ENCODE measurements at regions not wholly inside any gene's neighbourhood (a gene's known extent, or its start where the extent isn't known, plus 50 kb on each side); places are given as distances from the start of the nearest gene placed in this dataset.

DNA sequence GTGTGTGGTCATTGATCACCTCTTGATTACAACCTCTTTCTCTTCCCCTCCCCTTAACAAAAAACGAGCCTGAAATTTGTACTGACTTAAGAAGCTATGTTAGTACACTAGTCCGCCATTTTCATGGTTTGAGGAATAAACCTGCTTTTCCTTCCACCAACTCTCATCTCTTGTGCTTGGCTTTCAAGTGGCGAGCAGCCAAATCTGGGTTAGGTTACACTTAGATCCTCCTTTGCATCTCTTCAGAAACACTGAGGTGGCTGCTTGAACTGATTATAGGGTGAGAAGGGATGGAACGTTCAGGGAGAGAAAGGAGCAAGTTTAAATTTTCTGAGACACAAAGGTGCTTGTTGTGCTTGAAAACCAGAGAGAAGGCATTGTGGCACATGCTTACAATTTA, 2171.4 kb downstream of the LRRC4C start:
- Histone ChIP-seq H3K27ac (ENCODE audit: low read length) (no peak overlapping the region), H2AFZ (ENCODE audit: low read depth, low read length) (no peak overlapping the region), H3K36me3 (ENCODE audit: insufficient read depth, low read length) (no peaks in the 10 kb centered on the region), H4K20me1 (ENCODE audit: insufficient read depth) (no peaks in the 10 kb centered on the region), H3K9me2 (ENCODE audit: insufficient read depth, low read length) (no peaks in the 10 kb centered on the region), H3F3A (ENCODE audit: insufficient read depth, low read length, poor library complexity, severe bottlenecking) (no peaks in the 10 kb centered on the region), H3K9me3 (ENCODE audit: low read length) (no peaks in the 10 kb centered on the region), H3K4me2 (ENCODE audit: low read length) (no peak overlapping the region), H3K9ac (ENCODE audit: low read length) (no peak overlapping the region), H3K27me3 (ENCODE audit: insufficient read depth, low read depth, low read length) (no peaks in the 10 kb centered on the region), H3K79me2 (replicated peaks; ENCODE audit: insufficient read depth, low read length) (no peaks in the 10 kb centered on the region), H3K4me3 (ENCODE audit: low read length) (no peak overlapping the region)
- TF ChIP-seq TAF1 (IDR thresholded peaks at IDR 0.05; ENCODE audit: low read depth) (no peak), RAD21 (conservative IDR thresholded peaks at IDR 0.05) (no peak), POLR2AphosphoS5 (IDR thresholded peaks at IDR 0.05) (no peak), EP300 (conservative IDR thresholded peaks at IDR 0.05; ENCODE audit: poor library complexity, severe bottlenecking) (no peak)
- TF ChIP-seq, protein P1, sequence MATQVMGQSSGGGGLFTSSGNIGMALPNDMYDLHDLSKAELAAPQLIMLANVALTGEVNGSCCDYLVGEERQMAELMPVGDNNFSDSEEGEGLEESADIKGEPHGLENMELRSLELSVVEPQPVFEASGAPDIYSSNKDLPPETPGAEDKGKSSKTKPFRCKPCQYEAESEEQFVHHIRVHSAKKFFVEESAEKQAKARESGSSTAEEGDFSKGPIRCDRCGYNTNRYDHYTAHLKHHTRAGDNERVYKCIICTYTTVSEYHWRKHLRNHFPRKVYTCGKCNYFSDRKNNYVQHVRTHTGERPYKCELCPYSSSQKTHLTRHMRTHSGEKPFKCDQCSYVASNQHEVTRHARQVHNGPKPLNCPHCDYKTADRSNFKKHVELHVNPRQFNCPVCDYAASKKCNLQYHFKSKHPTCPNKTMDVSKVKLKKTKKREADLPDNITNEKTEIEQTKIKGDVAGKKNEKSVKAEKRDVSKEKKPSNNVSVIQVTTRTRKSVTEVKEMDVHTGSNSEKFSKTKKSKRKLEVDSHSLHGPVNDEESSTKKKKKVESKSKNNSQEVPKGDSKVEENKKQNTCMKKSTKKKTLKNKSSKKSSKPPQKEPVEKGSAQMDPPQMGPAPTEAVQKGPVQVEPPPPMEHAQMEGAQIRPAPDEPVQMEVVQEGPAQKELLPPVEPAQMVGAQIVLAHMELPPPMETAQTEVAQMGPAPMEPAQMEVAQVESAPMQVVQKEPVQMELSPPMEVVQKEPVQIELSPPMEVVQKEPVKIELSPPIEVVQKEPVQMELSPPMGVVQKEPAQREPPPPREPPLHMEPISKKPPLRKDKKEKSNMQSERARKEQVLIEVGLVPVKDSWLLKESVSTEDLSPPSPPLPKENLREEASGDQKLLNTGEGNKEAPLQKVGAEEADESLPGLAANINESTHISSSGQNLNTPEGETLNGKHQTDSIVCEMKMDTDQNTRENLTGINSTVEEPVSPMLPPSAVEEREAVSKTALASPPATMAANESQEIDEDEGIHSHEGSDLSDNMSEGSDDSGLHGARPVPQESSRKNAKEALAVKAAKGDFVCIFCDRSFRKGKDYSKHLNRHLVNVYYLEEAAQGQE (IDR thresholded peaks at IDR 0.05; ENCODE audit: borderline replicate concordance): no peak

DNA sequence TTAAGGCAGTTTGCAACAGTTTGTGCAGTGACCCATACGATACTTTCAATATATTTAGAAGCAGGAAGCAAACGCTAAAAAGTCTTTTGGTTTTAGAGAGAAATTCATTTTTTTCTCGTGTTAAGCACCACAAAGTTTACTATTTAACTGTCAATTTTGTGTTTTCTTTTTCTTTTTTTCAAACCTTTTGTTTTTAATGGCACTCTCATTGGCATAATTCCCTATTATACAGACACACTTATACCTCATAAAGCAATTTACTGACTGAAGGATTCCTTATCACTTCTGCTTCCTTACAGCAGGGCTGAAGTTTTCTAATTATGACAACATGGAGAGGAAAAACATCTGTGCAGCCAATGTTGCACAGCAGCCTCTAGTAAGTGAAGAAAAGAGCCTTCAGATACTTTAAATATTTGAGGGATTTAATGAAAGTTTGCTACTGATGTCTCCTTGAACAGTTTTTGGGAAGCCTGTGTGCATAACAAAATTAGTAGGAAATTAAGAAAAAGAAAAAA, 2191.2 kb downstream of the LRRC4C start:
- no peak overlapping the region for H3K4me3 ChIP-seq (ENCODE audit: low read length)
- no peaks in the 10 kb centered on the region for H4K20me1 ChIP-seq (ENCODE audit: insufficient read depth)
- no peak for TF ChIP-seq SMC3 (conservative IDR thresholded peaks at IDR 0.05; ENCODE audit: poor library complexity)
- no peak for TF ChIP-seq RAD21 (conservative IDR thresholded peaks at IDR 0.05)
- no peak for TF ChIP-seq EZH2 (IDR thresholded peaks at IDR 0.05; ENCODE audit: borderline replicate concordance, insufficient read depth, low read length, poor library complexity, severe bottlenecking)
- TF ChIP-seq, protein P2, sequence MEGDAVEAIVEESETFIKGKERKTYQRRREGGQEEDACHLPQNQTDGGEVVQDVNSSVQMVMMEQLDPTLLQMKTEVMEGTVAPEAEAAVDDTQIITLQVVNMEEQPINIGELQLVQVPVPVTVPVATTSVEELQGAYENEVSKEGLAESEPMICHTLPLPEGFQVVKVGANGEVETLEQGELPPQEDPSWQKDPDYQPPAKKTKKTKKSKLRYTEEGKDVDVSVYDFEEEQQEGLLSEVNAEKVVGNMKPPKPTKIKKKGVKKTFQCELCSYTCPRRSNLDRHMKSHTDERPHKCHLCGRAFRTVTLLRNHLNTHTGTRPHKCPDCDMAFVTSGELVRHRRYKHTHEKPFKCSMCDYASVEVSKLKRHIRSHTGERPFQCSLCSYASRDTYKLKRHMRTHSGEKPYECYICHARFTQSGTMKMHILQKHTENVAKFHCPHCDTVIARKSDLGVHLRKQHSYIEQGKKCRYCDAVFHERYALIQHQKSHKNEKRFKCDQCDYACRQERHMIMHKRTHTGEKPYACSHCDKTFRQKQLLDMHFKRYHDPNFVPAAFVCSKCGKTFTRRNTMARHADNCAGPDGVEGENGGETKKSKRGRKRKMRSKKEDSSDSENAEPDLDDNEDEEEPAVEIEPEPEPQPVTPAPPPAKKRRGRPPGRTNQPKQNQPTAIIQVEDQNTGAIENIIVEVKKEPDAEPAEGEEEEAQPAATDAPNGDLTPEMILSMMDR (IDR thresholded peaks at IDR 0.05; ENCODE audit: poor library complexity, severe bottlenecking): no peak
- TF ChIP-seq TAF1 (IDR thresholded peaks at IDR 0.05; ENCODE audit: low read depth): no peak
- TF ChIP-seq EP300 (conservative IDR thresholded peaks at IDR 0.05; ENCODE audit: poor library complexity, severe bottlenecking): no peak
- no peaks in the 10 kb centered on the region for H3F3A ChIP-seq (ENCODE audit: insufficient read depth, low read length, poor library complexity, severe bottlenecking)
- no peaks in the 10 kb centered on the region for H3K9me2 ChIP-seq (ENCODE audit: insufficient read depth, low read length)
- no peak overlapping the region for H3K27ac ChIP-seq (ENCODE audit: low read length)
- H3K9ac ChIP-seq (ENCODE audit: low read length): no peak overlapping the region
- no peaks in the 10 kb centered on the region for H3K36me3 ChIP-seq (ENCODE audit: insufficient read depth, low read length)
- H3K79me2 ChIP-seq (replicated peaks; ENCODE audit: insufficient read depth, low read length): no peaks in the 10 kb centered on the region
- no peak overlapping the region for H2AFZ ChIP-seq (ENCODE audit: low read depth, low read length)
- no peaks in the 10 kb centered on the region for H3K27me3 ChIP-seq (ENCODE audit: insufficient read depth, low read depth, low read length)
- H3K4me2 ChIP-seq (ENCODE audit: low read length): no peak overlapping the region
- H3K9me3 ChIP-seq (ENCODE audit: low read length): no peaks in the 10 kb centered on the region

DNA sequence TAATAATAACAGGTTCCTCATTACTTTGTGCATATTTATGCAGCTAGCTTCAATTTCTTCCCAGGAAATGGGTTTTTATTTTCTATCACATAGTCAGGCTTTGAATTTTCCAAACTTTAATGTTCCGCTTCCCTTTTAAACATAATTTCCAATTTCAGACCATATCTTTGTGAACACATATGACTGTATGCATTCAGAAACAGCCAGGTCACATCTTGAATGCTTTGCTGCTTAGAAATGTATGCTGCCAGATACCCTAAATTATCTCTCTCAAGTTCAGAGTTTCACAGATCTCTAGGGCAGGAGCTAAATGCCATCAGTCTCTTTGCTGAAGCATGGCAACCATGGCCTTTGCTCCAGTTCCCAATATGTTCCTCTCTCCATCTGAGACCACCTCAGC, 2203.8 kb downstream of the LRRC4C start:
- H4K20me1 ChIP-seq (ENCODE audit: insufficient read depth): no peaks in the 10 kb centered on the region
- no peaks in the 10 kb centered on the region for H3K27me3 ChIP-seq (ENCODE audit: insufficient read depth, low read depth, low read length)
- no peaks in the 10 kb centered on the region for H3F3A ChIP-seq (ENCODE audit: insufficient read depth, low read length, poor library complexity, severe bottlenecking)
- H3K27ac ChIP-seq (ENCODE audit: low read length): no peak overlapping the region
- no peaks in the 10 kb centered on the region for H3K9me2 ChIP-seq (ENCODE audit: insufficient read depth, low read length)
- no peak for TF ChIP-seq SMC3 (conservative IDR thresholded peaks at IDR 0.05; ENCODE audit: poor library complexity)
- no peak overlapping the region for H3K4me2 ChIP-seq (ENCODE audit: low read length)
- peaks cover 10% of the 10 kb centered on the region for H3K9me3 ChIP-seq (ENCODE audit: low read length)
- H3K4me3 ChIP-seq (ENCODE audit: low read length): no peak overlapping the region
- H3K79me2 ChIP-seq (replicated peaks; ENCODE audit: insufficient read depth, low read length): no peaks in the 10 kb centered on the region
- no peak overlapping the region for H3K9ac ChIP-seq (ENCODE audit: low read length)
- H3K36me3 ChIP-seq (ENCODE audit: insufficient read depth, low read length): no peaks in the 10 kb centered on the region
- no peak overlapping the region for H2AFZ ChIP-seq (ENCODE audit: low read depth, low read length)
